ENCODE measurements at regions not wholly inside any gene's neighbourhood (a gene's known extent, or its start where the extent isn't known, plus 50 kb on each side); places are given as distances from the start of the nearest gene placed in this dataset.

DNA sequence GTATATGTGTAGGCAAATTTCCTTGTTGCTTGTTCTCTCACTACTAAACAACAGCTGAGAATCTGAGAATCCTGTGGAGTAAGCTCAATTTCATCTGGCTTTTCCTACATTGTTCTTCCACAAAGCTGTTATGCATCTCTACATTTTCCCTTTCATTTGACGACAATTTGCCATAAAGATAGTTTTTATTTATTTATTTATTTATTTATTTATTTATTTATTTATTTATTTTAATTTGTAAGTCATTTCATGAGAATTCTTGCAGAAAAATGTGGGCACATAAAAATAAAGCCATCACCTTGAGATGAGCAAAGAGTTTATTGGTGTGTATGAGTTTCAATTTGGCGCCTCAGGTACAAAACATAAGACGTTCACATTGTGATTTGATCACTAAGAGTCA, 545.9 kb upstream of the SEL1L start:
- TF ChIP-seq, protein P1, sequence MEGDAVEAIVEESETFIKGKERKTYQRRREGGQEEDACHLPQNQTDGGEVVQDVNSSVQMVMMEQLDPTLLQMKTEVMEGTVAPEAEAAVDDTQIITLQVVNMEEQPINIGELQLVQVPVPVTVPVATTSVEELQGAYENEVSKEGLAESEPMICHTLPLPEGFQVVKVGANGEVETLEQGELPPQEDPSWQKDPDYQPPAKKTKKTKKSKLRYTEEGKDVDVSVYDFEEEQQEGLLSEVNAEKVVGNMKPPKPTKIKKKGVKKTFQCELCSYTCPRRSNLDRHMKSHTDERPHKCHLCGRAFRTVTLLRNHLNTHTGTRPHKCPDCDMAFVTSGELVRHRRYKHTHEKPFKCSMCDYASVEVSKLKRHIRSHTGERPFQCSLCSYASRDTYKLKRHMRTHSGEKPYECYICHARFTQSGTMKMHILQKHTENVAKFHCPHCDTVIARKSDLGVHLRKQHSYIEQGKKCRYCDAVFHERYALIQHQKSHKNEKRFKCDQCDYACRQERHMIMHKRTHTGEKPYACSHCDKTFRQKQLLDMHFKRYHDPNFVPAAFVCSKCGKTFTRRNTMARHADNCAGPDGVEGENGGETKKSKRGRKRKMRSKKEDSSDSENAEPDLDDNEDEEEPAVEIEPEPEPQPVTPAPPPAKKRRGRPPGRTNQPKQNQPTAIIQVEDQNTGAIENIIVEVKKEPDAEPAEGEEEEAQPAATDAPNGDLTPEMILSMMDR (IDR thresholded peaks at IDR 0.05; ENCODE audit: low read depth, low read length): no peak
- TF ChIP-seq POLR2A (IDR thresholded peaks at IDR 0.05; ENCODE audit: extremely low read depth, insufficient read length): no peak

Data from NB4 (cell line).